B cell (primary cell): ENCODE measurements at regions not wholly inside any gene's neighbourhood (a gene's known extent, or its start where the extent isn't known, plus 50 kb on each side); places are given as distances from the start of the nearest gene placed in this dataset.

Experiments
- ATAC-seq: fragments of 200-7000 bp; cut with Tn5 transposase; one replicate; pipeline ENCODE4 v1.10.0; 2021; ENCODE audit warnings: low read depth, mild to moderate bottlenecking, moderate number of reproducible peaks, moderate library complexity
- CTCF ChIA-PET: fragments of 350-600 bp; sonication (Branson Sonifier 250); formaldehyde crosslinking; loops from one replicate; lab custom pipeline; 2021; ENCODE audit warnings: antibody characterized with exemption, inconsistent platforms; lab: Charles Lee
- POLR2A ChIA-PET: fragments of 350-600 bp; sonication (Branson Sonifier 250); formaldehyde crosslinking; loops from one replicate; lab custom pipeline; 2021; ENCODE audit warnings: antibody characterized with exemption; lab: Charles Lee
- DNase-seq: peaks from one replicate; pipeline ENCODE4 v3.0.0; 2013
- H2AFZ ChIP-seq: 2 replicates; pipeline ENCODE4 v1.6.1; 2012; ENCODE audit warnings: mild to moderate bottlenecking, low read depth, low read length; ENCODE audit not compliant: insufficient read depth, poor library complexity, severe bottlenecking
- H3K27ac ChIP-seq, 2 donors: 1 replicate in 1 of 2; 2 replicates in 1 of 2; pipeline ENCODE4 v1.5.1; 2012 to 2013; ENCODE audit warnings: low read length in 2 of 2, mild to moderate bottlenecking in 2 of 2, moderate library complexity in 1 of 2
- H3K27me3 ChIP-seq, 4 experiments: fragments of 200-600 bp in 1 of 4; sonication (generic) in 1 of 4; replicated peaks in 1 of 4; 1 replicate in 2 of 4; 2 replicates in 2 of 4; pipeline versions ENCODE4 v1.6.1 to v1.7.0; 2013 to 2016; ENCODE audit warnings: low read length in 3 of 4, mild to moderate bottlenecking in 2 of 4, mixed read lengths in 1 of 4, moderate library complexity in 1 of 4; ENCODE audit not compliant: insufficient read depth in 4 of 4, control insufficient read depth in 3 of 4; ENCODE audit errors: control extremely low read depth in 1 of 4
- H3K36me3 ChIP-seq, 2 experiments: replicated peaks in 1 of 2; 1 replicate in 1 of 2; 2 replicates in 1 of 2; pipeline versions ENCODE4 v1.6.1 to v1.7.1; 2013; ENCODE audit warnings: low read length in 1 of 2; ENCODE audit not compliant: insufficient read depth in 2 of 2, control insufficient read depth in 1 of 2; ENCODE audit errors: control extremely low read depth in 1 of 2, extremely low read depth in 1 of 2
- H3K4me1 ChIP-seq, 2 donors: fragments of 200-600 bp in 1 of 2; sonication (generic) in 1 of 2; 1 replicate in 1 of 2; 2 replicates in 1 of 2; pipeline versions ENCODE4 v1.5.1 to v1.6.1; 2013 to 2017; ENCODE audit warnings: low read length in 2 of 2; ENCODE audit not compliant: control insufficient read depth in 2 of 2, insufficient read depth in 2 of 2
- H3K4me2 ChIP-seq: replicated peaks from 2 replicates; pipeline ENCODE3; 2012; ENCODE audit warnings: mild to moderate bottlenecking, low read depth, low read length; ENCODE audit not compliant: poor library complexity, severe bottlenecking
- H3K4me3 ChIP-seq, 5 experiments: fragments of 200-600 bp in 1 of 5; sonication (generic) in 1 of 5; 1 replicate in 3 of 5; 2 replicates in 2 of 5; pipeline versions ENCODE4 v1.5.1 to v1.7.0; 2011 to 2016; ENCODE audit warnings: low read length in 4 of 5, mild to moderate bottlenecking in 4 of 5, low read depth in 2 of 5, control low read depth in 1 of 5, moderate library complexity in 1 of 5; ENCODE audit not compliant: insufficient read depth in 1 of 5; ENCODE audit errors: control extremely low read depth in 1 of 5, extremely low read depth in 1 of 5
- H3K79me2 ChIP-seq: fragments of 200-600 bp; sonication (generic); one replicate; pipeline ENCODE4 v1.6.0; 2016; ENCODE audit warnings: low read length; ENCODE audit not compliant: control insufficient read depth, insufficient read depth
- H3K9ac ChIP-seq: fragments of 200-600 bp; sonication (generic); 2 replicates; pipeline ENCODE4 v1.6.1; 2017; ENCODE audit warnings: mild to moderate bottlenecking, low read length, moderate library complexity
- H3K9me3 ChIP-seq, 3 donors: one replicate each; pipeline versions ENCODE4 v1.6.1 to v1.7.1; 2013; ENCODE audit warnings: low read length in 2 of 3; ENCODE audit not compliant: control insufficient read depth in 2 of 3, insufficient read depth in 1 of 3; ENCODE audit errors: control extremely low read depth in 1 of 3
- H4K20me1 ChIP-seq: 2 replicates; pipeline ENCODE4 v1.6.0; 2012; ENCODE audit warnings: mild to moderate bottlenecking, low read length; ENCODE audit not compliant: insufficient read depth, control insufficient read depth, poor library complexity, severe bottlenecking
- H3K27ac Mint-ChIP-seq: one replicate; pipeline ENCODE4 v1.8.0; 2021; ENCODE audit warnings: mixed read lengths
- H3K27me3 Mint-ChIP-seq: one replicate; pipeline ENCODE4 v1.8.0; 2021; ENCODE audit warnings: mixed read lengths
- H3K4me1 Mint-ChIP-seq: one replicate; pipeline ENCODE4 v1.8.0; 2021; ENCODE audit warnings: mixed read lengths
- H3K4me3 Mint-ChIP-seq: one replicate; pipeline ENCODE4 v1.8.0; 2021; ENCODE audit warnings: mixed read lengths
- H3K9me3 Mint-ChIP-seq: one replicate; pipeline ENCODE4 v1.8.0; 2022; ENCODE audit warnings: mixed read lengths; ENCODE audit not compliant: insufficient read depth
- CTCF ChIP-seq: fragments of 200-600 bp; IDR thresholded peaks from one replicate; pipeline ENCODE4 v1.8.0; 2022; ENCODE audit warnings: antibody characterized with exemption, mild to moderate bottlenecking
- EZH2 ChIP-seq: IDR thresholded peaks from 2 replicates; pipeline ENCODE4 v1.6.1; 2012; ENCODE audit warnings: borderline replicate concordance, low read depth, mild to moderate bottlenecking, moderate library complexity, low read length; ENCODE audit not compliant: insufficient read depth, poor library complexity, severe bottlenecking
- WGBS: methylation state at CpG from one replicate; pipeline ENCODE4 v1.1.5; 2013; ENCODE audit warnings: missing lambda C conversion rate; ENCODE audit not compliant: insufficient coverage; 5-methylcytosine and 5-hydroxymethylcytosine counted together
- intact Hi-C: fragments of 100-400 bp; cut with micrococcal nuclease; formaldehyde crosslinking; loops from one replicate; pipeline ENCODE4 v1.10.0; 2022

GRCh38 chr5:1974501-1975405, 92.0 kb upstream of the IRX4 start:
- ChIA-PET CTCF (no interaction called here), POLR2A (no interaction called here)
- H3K4me3 Mint-ChIP-seq, result no peak overlapping the region
- DNase-seq (no peak), ATAC-seq (no peak)
- H3K4me2 ChIP-seq, result no peak overlapping the region
- no peaks in the 10 kb centered on the region for H3K4me1 ChIP-seq
- H3K36me3 ChIP-seq, result no peaks in the 10 kb centered on the region
- H3K9ac ChIP-seq, result no peak overlapping the region
- intact Hi-C loops, result no loop called here
- peaks cover 6% of the 10 kb centered on the region for H3K27me3 Mint-ChIP-seq
- no peaks in the 10 kb centered on the region for H3K27me3 ChIP-seq
- TF ChIP-seq CTCF, result no peak
- no peak for TF ChIP-seq EZH2
- H2AFZ ChIP-seq, result no peak overlapping the region
- no peaks in the 10 kb centered on the region for H3K4me1 Mint-ChIP-seq
- no peaks in the 10 kb centered on the region for H4K20me1 ChIP-seq
- H3K9me3 Mint-ChIP-seq, result peaks cover 2% of the 10 kb centered on the region
- peaks cover 0 to 7% (median 0%) of the 10 kb centered on the region in 3 donors for H3K9me3 ChIP-seq
- H3K27ac Mint-ChIP-seq, result no peak overlapping the region
- H3K27ac ChIP-seq, result no peak overlapping the region
- no peaks in the 10 kb centered on the region for H3K79me2 ChIP-seq
- WGBS, result 92% methylated on average over 13 of the region's 18 CpGs
- no peak overlapping the region for H3K4me3 ChIP-seq

- Histone ChIP-seq H3K9me3 (peaks cover 0 to 7% (median 0%) of the 10 kb centered on the region in 3 donors), H3K9ac (no peak overlapping the region), H3K36me3 (no peaks in the 10 kb centered on the region), H3K27ac (no peak overlapping the region), H4K20me1 (no peaks in the 10 kb centered on the region), H3K4me3 (no peak overlapping the region), H3K79me2 (no peaks in the 10 kb centered on the region), H3K27me3 (no peaks in the 10 kb centered on the region), H3K4me2 (no peak overlapping the region), H2AFZ (no peak overlapping the region), H3K4me1 (no peaks in the 10 kb centered on the region)
- ATAC-seq (no peak), DNase-seq (no peak)
- peaks cover 2% of the 10 kb centered on the region for H3K9me3 Mint-ChIP-seq
- ChIA-PET POLR2A (no interaction called here), CTCF (no interaction called here)
- H3K4me3 Mint-ChIP-seq, result no peak overlapping the region
- TF ChIP-seq CTCF (no peak), EZH2 (no peak)
- H3K27me3 Mint-ChIP-seq, result peaks cover 6% of the 10 kb centered on the region
- H3K27ac Mint-ChIP-seq, result no peak overlapping the region
- no CpG with 5 or more reads among the region's 6 CpGs for WGBS
- H3K4me1 Mint-ChIP-seq, result no peaks in the 10 kb centered on the region
- intact Hi-C loops, result no loop called here
These were observed 91.4 kb upstream of the IRX4 start for GRCh38 chr5:1974081-1974480.
